ENCODE measurements at regions not wholly inside any gene's neighbourhood (a gene's known extent, or its start where the extent isn't known, plus 50 kb on each side); places are given as distances from the start of the nearest gene placed in this dataset.

DNA sequence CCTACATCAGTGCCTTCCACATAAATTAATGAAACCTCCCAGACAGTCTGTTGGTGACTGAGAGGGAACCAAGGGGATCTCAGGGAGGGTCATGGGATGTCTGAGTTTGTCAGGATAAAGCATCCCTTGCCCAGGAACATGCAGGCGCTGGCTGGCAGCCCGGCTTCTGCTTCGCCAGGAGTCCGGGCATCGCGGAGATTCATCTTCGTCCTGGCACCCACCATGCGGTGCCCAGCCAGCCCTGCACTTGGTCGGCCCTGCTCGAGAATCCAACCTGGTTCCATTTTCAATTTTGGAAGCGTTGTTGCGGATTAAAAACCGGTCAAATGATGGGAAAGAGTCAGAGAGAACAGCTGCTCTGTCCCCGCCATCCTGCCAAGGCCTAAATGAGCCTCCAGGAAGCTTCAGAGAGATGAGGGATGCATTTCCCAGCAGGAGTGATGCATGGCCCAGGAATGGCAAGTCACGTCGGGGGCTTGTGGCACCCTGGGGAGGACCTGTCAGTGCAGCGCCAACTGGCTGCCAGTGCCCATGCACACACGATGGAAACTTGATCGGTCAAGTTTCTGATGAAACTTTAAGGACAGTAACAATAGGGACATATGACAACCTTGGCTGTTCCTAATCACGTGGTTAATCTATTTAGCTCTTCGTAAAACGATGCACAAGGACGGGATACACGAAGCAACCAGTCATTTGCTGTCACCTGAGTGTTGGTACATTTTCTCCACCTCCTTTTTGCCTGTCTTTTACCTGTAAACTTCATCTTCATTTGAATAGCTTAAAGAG, 260.8 kb upstream of the MKI67 start:
- TF ChIP-seq ZNF449 (CRISPR knock-in tag; IDR thresholded peaks at IDR 0.05) (no peak), STAT5B (CRISPR knock-in tag; IDR thresholded peaks at IDR 0.05) (no peak)

Data from K562 (cell line).